Progenitor cell of endocrine pancreas (in vitro differentiated cells): ENCODE measurements at regions not wholly inside any gene's neighbourhood (a gene's known extent, or its start where the extent isn't known, plus 50 kb on each side); places are given as distances from the start of the nearest gene placed in this dataset.

Source experiments
- DNase-seq: peaks from one replicate; pipeline ENCODE4 v3.0.0; 2021; ENCODE audit warnings: low spot score; ENCODE audit not compliant: unreplicated experiment
- H3K27ac Mint-ChIP-seq: 2 replicates; pipeline ENCODE4 v1.8.0; 2021; ENCODE audit warnings: mild to moderate bottlenecking, moderate library complexity, mixed read lengths
- H3K27me3 Mint-ChIP-seq: 2 replicates; pipeline ENCODE4 v1.8.0; 2021; ENCODE audit warnings: mixed read lengths
- H3K36me3 Mint-ChIP-seq: 2 replicates; pipeline ENCODE4 v1.8.0; 2022; ENCODE audit warnings: mixed read lengths; ENCODE audit not compliant: insufficient read depth
- H3K4me1 Mint-ChIP-seq: 2 replicates; pipeline ENCODE4 v1.8.0; 2021; ENCODE audit warnings: low read depth, mixed read lengths
- H3K4me3 Mint-ChIP-seq: 2 replicates; pipeline ENCODE4 v1.8.0; 2021; ENCODE audit warnings: low read depth, mild to moderate bottlenecking, moderate library complexity, mixed read lengths
- H3K9me3 Mint-ChIP-seq: 2 replicates; pipeline ENCODE4 v1.8.0; 2021; ENCODE audit warnings: low read depth, mixed read lengths
- TF ChIP-seq, protein P1 (sequence below): fragments of 200-600 bp; sonication (generic); IDR thresholded peaks from one replicate; pipeline ENCODE4 v1.5.0; 2021; ENCODE audit warnings: antibody characterized with exemption, mild to moderate bottlenecking; ENCODE audit not compliant: unreplicated experiment

DNA sequence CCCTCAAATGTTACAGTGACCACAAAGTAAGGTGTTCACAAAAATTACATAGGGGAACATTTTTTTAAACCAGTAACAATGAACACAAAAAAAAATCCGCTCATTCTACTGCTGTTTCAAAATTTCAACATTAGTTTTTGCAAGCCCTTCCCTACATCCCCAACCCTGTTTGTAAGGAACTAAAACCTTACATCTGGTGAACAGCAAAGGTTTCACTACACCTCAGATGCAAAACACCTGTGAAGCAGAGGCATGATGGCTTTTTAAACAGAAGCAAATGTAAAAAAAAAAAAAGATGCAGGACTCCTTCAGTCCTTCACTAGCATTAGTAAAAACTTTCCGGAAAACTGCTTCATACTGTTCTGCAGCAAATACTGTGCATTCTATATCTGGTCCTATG lies 50.0 kb upstream of the API5 start:
- no peak for DNase-seq
- no peaks in the 10 kb centered on the region for H3K27me3 Mint-ChIP-seq
- no peaks in the 10 kb centered on the region for H3K4me1 Mint-ChIP-seq
- H3K9me3 Mint-ChIP-seq: peaks cover 18% of the 10 kb centered on the region
- H3K27ac Mint-ChIP-seq: no peak overlapping the region
- no peaks in the 10 kb centered on the region for H3K36me3 Mint-ChIP-seq
- no peak overlapping the region for H3K4me3 Mint-ChIP-seq
- TF ChIP-seq, protein P1, sequence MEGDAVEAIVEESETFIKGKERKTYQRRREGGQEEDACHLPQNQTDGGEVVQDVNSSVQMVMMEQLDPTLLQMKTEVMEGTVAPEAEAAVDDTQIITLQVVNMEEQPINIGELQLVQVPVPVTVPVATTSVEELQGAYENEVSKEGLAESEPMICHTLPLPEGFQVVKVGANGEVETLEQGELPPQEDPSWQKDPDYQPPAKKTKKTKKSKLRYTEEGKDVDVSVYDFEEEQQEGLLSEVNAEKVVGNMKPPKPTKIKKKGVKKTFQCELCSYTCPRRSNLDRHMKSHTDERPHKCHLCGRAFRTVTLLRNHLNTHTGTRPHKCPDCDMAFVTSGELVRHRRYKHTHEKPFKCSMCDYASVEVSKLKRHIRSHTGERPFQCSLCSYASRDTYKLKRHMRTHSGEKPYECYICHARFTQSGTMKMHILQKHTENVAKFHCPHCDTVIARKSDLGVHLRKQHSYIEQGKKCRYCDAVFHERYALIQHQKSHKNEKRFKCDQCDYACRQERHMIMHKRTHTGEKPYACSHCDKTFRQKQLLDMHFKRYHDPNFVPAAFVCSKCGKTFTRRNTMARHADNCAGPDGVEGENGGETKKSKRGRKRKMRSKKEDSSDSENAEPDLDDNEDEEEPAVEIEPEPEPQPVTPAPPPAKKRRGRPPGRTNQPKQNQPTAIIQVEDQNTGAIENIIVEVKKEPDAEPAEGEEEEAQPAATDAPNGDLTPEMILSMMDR: no peak
